Mucosa of stomach (tissue), 1 donor: ENCODE measurements at regions not wholly inside any gene's neighbourhood (a gene's known extent, or its start where the extent isn't known, plus 50 kb on each side); places are given as distances from the start of the nearest gene placed in this dataset.

Experiments
- H3K27me3 ChIP-seq: one replicate; pipeline ENCODE4 v1.7.0; 2013; ENCODE audit warnings: mild to moderate bottlenecking, low read length; ENCODE audit not compliant: control insufficient read depth, insufficient read depth
- H3K36me3 ChIP-seq: one replicate; pipeline ENCODE4 v1.7.0; 2013; ENCODE audit warnings: low read length; ENCODE audit not compliant: control insufficient read depth, insufficient read depth
- H3K4me1 ChIP-seq: one replicate; pipeline ENCODE4 v1.7.0; 2013; ENCODE audit warnings: mild to moderate bottlenecking, low read length; ENCODE audit not compliant: control insufficient read depth, insufficient read depth
- H3K4me3 ChIP-seq: one replicate; pipeline ENCODE4 v1.7.0; 2013; ENCODE audit warnings: low read length
- H3K9ac ChIP-seq: one replicate; pipeline ENCODE4 v1.7.0; 2013; ENCODE audit warnings: mild to moderate bottlenecking, low read length, moderate library complexity
- H3K9me3 ChIP-seq: one replicate; pipeline ENCODE4 v1.7.0; 2013; ENCODE audit warnings: mild to moderate bottlenecking, low read length, moderate library complexity; ENCODE audit not compliant: control insufficient read depth
- donor health status: Pancreatic carcinoma.

- no peak overlapping the region for H3K4me3 ChIP-seq
- H3K27me3 ChIP-seq: no peaks in the 10 kb centered on the region
- no peaks in the 10 kb centered on the region for H3K9me3 ChIP-seq
- H3K36me3 ChIP-seq: no peaks in the 10 kb centered on the region
- no peak overlapping the region for H3K9ac ChIP-seq
- H3K4me1 ChIP-seq: peaks cover 24% of the 10 kb centered on the region
These were observed 143.6 kb upstream of the HAAO start for GRCh38 chr2:42935692-42936671.

DNA sequence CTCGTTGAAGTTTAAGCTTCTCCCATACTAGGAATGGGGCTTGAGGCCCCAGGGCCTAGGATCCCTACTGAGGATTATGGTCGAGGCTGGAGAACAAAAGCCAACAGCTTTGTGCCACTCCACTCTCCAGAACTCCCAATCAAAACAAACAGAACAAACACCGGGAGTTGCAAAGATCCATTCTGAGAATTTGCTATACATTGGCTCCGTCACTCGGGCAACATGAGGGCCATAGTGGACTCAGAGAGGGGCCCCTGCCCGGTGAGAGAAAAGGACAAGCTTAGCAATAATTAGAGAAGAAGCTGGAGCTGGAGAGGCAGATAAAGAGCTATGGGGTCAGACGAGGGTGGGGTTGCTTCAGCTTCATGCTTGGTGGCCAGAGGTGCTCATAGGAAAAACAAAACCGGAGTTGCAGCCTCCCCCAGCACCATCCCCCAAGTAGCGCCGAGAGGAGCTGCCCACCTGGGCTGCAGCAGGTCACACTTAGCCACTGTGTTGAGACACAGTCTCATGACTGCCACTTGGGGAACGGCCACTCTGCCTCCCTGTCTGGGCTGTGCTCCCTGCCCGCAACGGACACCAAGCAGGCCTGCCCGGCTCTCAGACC lies 142.3 kb upstream of the HAAO start:
- no peak overlapping the region for H3K9ac ChIP-seq
- H3K4me1 ChIP-seq: peaks cover 31% of the 10 kb centered on the region
- no peaks in the 10 kb centered on the region for H3K9me3 ChIP-seq
- no peaks in the 10 kb centered on the region for H3K36me3 ChIP-seq
- H3K27me3 ChIP-seq: no peaks in the 10 kb centered on the region
- no peak overlapping the region for H3K4me3 ChIP-seq

DNA sequence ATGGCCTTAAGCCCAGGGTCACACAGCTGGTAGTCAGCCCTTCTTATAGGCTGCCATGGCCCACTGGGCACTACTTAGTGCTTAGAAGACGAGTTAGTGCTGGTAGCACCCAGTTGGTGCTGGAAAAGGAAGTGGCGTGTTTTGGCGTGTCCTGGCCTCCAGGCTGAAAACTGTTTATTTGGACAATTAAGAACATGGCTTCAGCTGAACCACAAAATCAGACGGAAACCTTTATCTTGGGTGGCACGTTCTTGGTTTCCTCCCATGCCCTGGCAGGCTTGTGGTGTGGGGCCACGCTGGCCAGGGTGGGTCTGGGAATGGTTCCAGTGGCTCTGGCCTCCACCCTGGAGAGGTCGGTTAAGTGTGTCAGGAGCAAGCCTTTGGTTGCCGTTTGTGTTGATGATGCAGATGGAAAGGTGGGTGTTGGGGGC lies 141.5 kb upstream of the HAAO start:
- no peaks in the 10 kb centered on the region for H3K9me3 ChIP-seq
- H3K9ac ChIP-seq: no peak overlapping the region
- no peak overlapping the region for H3K4me3 ChIP-seq
- peaks cover 34% of the 10 kb centered on the region for H3K4me1 ChIP-seq
- no peaks in the 10 kb centered on the region for H3K36me3 ChIP-seq
- no peaks in the 10 kb centered on the region for H3K27me3 ChIP-seq

GRCh38 chr2:42932271-42933151 lies 140.1 kb upstream of the HAAO start:
- H3K9ac ChIP-seq: no peak overlapping the region
- peaks cover 47% of the 10 kb centered on the region for H3K4me1 ChIP-seq
- H3K27me3 ChIP-seq: no peaks in the 10 kb centered on the region

DNA sequence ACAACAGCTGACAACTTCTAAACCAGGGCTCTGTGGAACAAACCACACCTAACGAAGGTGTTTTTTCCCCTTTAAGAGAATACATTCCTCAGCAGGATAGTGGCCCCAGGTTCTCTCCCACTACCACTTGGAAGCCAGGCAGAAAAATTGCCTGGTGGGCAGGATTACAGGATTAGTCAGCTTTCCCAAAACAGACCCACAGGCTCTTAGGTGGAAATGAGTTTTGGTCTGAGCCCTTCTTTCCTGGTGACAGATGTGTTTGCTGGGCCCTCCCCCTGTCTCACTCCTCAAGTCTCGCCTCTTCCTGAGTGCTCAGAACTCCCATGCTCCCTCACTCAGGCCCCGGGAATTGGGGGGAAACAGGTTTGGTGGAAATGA lies 139.4 kb upstream of the HAAO start:
- Histone ChIP-seq H3K9ac (no peak overlapping the region), H3K4me3 (no peak overlapping the region), H3K36me3 (no peaks in the 10 kb centered on the region), H3K27me3 (no peaks in the 10 kb centered on the region), H3K4me1 (peaks cover 54% of the 10 kb centered on the region), H3K9me3 (no peaks in the 10 kb centered on the region)

More at GRCh38 chr2:42932271-42933151, 140.1 kb upstream of the HAAO start:
- no peak overlapping the region for H3K4me3 ChIP-seq
- H3K36me3 ChIP-seq: no peaks in the 10 kb centered on the region
- no peaks in the 10 kb centered on the region for H3K9me3 ChIP-seq

- H3K4me3 ChIP-seq: no peak overlapping the region
- no peaks in the 10 kb centered on the region for H3K9me3 ChIP-seq
- H3K9ac ChIP-seq: no peak overlapping the region
- H3K4me1 ChIP-seq: peaks cover 59% of the 10 kb centered on the region
- no peaks in the 10 kb centered on the region for H3K27me3 ChIP-seq
- no peaks in the 10 kb centered on the region for H3K36me3 ChIP-seq
These were observed 138.9 kb upstream of the HAAO start for GRCh38 chr2:42931146-42931817.

- peaks cover 71% of the 10 kb centered on the region for H3K4me1 ChIP-seq
- H3K9ac ChIP-seq: no peak overlapping the region
- no peak overlapping the region for H3K4me3 ChIP-seq
- no peaks in the 10 kb centered on the region for H3K9me3 ChIP-seq
- no peaks in the 10 kb centered on the region for H3K36me3 ChIP-seq
- no peaks in the 10 kb centered on the region for H3K27me3 ChIP-seq
These were observed 137.7 kb upstream of the HAAO start for GRCh38 chr2:42930025-42930581.

DNA sequence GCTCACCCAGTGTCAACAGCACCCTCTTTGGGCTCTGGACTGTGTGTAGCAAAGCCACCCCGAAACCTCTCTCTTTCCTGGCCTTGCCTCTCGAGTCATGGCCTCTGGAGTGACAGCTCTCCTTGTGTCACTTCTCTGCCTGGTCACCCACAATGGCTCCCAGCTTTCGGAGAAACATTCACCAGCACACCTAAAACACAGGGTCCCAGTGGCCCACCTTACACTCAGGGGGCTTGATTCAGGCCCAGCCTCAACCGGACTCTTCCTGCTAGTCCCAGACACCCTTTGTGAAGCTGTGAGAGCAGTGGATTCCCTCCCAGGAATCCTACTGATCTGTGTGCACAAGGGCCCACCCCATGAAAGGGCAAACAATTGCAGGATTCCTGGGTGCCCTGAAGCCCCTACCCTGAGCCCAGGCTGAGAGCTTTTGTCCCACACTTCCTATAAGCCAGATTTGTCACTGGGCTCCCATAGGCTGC lies 137.2 kb upstream of the HAAO start:
- H3K36me3 ChIP-seq: no peaks in the 10 kb centered on the region
- no peaks in the 10 kb centered on the region for H3K27me3 ChIP-seq
- H3K4me3 ChIP-seq: no peak overlapping the region
- peaks cover 76% of the 10 kb centered on the region for H3K4me1 ChIP-seq
- H3K9ac ChIP-seq: no peak overlapping the region
- no peaks in the 10 kb centered on the region for H3K9me3 ChIP-seq

DNA sequence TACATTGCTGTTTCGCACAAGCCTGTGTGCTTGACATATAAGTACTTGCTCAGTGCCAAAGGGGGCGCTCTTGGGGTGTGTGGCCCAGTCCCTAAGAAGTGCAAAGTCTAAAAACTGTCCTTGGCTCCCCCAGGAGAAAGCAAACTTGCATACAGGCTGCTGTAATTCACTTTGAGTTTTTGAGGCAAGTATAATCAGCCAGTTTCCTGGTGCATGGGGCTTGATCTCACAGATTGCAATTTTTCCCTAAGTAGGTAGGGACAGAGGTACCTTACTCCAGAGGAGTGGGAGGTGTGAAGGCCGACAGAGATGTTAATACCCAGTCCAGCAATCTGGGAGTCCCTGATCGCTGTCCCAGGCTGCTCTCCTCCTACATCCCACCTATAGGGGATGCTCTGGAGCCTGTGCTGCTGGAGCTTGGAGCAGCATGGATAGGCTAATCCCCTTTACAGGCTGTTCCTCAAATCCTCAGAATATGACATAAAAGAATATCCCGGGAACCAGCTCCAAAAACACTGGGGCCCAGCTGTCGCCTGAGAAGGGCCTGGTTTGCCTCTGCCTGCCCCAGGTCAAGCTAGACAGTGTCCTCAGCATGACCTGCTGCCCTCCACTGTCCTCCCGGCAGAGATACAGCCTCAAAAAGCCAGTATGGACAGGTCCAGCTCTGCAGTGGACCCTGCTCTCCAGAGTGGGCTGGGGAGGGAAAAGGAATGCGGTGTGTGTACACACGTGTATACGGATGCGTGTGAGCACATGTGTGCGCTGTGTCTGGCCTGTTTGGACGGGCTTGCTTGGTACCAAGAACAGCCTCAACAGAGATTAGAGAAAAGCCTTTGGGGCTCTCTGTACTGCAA lies 136.5 kb upstream of the HAAO start:
- no peaks in the 10 kb centered on the region for H3K27me3 ChIP-seq
- H3K9me3 ChIP-seq: no peaks in the 10 kb centered on the region
- peaks cover 77% of the 10 kb centered on the region for H3K4me1 ChIP-seq
- H3K4me3 ChIP-seq: no peak overlapping the region
- no peaks in the 10 kb centered on the region for H3K36me3 ChIP-seq
- H3K9ac ChIP-seq: no peak overlapping the region

GRCh38 chr2:42928161-42928691 lies 135.8 kb upstream of the HAAO start:
- Histone ChIP-seq H3K27me3 (no peaks in the 10 kb centered on the region), H3K9me3 (no peaks in the 10 kb centered on the region), H3K9ac (no peak overlapping the region), H3K4me3 (no peak overlapping the region), H3K36me3 (no peaks in the 10 kb centered on the region), H3K4me1 (peaks cover 77% of the 10 kb centered on the region)
